Testis (tissue), 2 donors: ENCODE measurements at regions not wholly inside any gene's neighbourhood (a gene's known extent, or its start where the extent isn't known, plus 50 kb on each side); places are given as distances from the start of the nearest gene placed in this dataset.

ENCODE experiments used
- POLR2A ChIP-seq: fragments of 450-650 bp; IDR thresholded peaks from one replicate; pipeline ENCODE4 v1.6.1; 2017; ENCODE audit warnings: antibody characterized with exemption, mild to moderate bottlenecking, moderate library complexity
- TF ChIP-seq, protein P1 (sequence below), 3 experiments: fragments of 450-650 bp in 2 of 3; fragments of 200-600 bp in 1 of 3; sonication (generic) in 1 of 3; IDR thresholded peaks; one replicate each; pipeline ENCODE4 v1.5.1; 2016 to 2019; ENCODE audit warnings: antibody characterized with exemption in 3 of 3, mild to moderate bottlenecking in 2 of 3, moderate library complexity in 1 of 3

DNA sequence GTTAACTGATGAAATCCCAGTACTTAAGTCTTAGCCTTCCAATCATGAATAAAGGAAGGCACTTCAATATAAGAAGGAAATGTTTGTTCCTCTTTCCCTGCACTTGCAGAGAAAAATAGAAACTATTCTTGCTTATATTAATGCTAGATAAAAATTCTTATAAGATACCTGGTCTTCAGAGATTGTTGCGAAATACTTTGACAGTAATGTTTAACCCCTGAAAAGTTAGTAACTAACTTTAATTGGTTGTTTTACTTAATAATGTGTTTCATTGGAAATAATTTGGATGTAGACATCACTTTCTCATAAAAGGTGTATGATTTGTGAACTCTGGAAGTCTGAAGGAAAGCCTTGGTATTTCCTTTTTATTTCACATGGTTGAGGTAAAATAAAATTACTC lies 294.2 kb upstream of the SYNCRIP start:
- TF ChIP-seq POLR2A: no peak
- TF ChIP-seq, protein P1, sequence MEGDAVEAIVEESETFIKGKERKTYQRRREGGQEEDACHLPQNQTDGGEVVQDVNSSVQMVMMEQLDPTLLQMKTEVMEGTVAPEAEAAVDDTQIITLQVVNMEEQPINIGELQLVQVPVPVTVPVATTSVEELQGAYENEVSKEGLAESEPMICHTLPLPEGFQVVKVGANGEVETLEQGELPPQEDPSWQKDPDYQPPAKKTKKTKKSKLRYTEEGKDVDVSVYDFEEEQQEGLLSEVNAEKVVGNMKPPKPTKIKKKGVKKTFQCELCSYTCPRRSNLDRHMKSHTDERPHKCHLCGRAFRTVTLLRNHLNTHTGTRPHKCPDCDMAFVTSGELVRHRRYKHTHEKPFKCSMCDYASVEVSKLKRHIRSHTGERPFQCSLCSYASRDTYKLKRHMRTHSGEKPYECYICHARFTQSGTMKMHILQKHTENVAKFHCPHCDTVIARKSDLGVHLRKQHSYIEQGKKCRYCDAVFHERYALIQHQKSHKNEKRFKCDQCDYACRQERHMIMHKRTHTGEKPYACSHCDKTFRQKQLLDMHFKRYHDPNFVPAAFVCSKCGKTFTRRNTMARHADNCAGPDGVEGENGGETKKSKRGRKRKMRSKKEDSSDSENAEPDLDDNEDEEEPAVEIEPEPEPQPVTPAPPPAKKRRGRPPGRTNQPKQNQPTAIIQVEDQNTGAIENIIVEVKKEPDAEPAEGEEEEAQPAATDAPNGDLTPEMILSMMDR (IDR thresholded peaks at IDR 0.05): no peak
